ENCODE measurements at regions not wholly inside any gene's neighbourhood (a gene's known extent, or its start where the extent isn't known, plus 50 kb on each side); places are given as distances from the start of the nearest gene placed in this dataset.

DNA sequence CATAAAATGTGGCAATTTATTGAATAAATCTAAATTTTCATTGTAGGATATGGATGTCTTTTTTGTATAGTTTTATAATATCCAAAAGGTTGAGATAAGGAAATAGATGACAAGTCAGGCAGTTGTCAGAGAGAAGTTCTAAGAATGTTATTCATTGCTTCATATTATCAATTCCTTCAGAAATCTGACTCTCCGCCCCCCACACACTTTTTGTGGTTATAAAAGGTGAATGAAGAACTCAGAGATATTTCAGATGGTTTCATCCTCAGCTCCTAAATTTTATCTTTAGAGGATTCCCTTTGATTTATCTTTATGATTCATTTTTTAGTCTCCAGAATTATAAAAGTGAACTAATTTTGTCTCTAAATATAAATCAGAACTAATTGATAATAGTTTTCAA lies 136.1 kb upstream of the NOX3 start:
- no peak overlapping the region for H3K4me3 ChIP-seq (ENCODE audit: low read depth, low read length)
- no peak for TF ChIP-seq CTCF (IDR thresholded peaks at IDR 0.05; ENCODE audit: borderline replicate concordance, insufficient read depth, low read depth, low read length)

- no peak overlapping the region for H3K4me3 ChIP-seq (ENCODE audit: low read depth, low read length)
Measured at GRCh38 chr6:155589190-155589589, 133.6 kb upstream of the NOX3 start.

GRCh38 chr6:155587817-155588216 lies 132.2 kb upstream of the NOX3 start:
- TF ChIP-seq CTCF (IDR thresholded peaks at IDR 0.05; ENCODE audit: borderline replicate concordance, insufficient read depth, low read depth, low read length): no peak
- no peak overlapping the region for H3K4me3 ChIP-seq (ENCODE audit: low read depth, low read length)

More at GRCh38 chr6:155589190-155589589, 133.6 kb upstream of the NOX3 start:
- no peak for TF ChIP-seq CTCF (IDR thresholded peaks at IDR 0.05; ENCODE audit: borderline replicate concordance, insufficient read depth, low read depth, low read length)

DNA sequence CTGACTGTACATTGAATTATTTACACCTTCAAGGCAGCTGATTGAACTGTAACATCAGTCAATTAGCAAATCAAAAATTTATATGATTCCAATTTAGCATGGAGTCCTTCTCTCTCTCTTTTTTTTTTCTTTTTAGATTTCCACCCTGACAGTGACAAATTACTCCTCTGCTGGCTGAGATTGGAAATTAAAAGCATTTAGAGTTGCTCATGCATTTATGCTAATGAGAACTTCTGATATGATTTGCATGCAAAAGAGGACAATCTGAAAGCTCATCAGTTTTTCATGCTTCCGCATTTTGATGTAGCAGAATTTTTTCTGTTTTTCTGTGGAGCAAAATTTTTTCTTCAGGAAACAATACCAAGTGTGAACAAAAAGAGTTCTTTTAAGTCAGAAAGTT lies 130.5 kb upstream of the NOX3 start:
- no peak for TF ChIP-seq CTCF (IDR thresholded peaks at IDR 0.05; ENCODE audit: borderline replicate concordance, insufficient read depth, low read depth, low read length)
- H3K4me3 ChIP-seq (ENCODE audit: low read depth, low read length): no peak overlapping the region

- H3K4me3 ChIP-seq (ENCODE audit: low read depth, low read length): no peak overlapping the region
- TF ChIP-seq CTCF (IDR thresholded peaks at IDR 0.05; ENCODE audit: borderline replicate concordance, insufficient read depth, low read depth, low read length): no peak
Measured at GRCh38 chr6:155584006-155584405, 128.4 kb upstream of the NOX3 start.

DNA sequence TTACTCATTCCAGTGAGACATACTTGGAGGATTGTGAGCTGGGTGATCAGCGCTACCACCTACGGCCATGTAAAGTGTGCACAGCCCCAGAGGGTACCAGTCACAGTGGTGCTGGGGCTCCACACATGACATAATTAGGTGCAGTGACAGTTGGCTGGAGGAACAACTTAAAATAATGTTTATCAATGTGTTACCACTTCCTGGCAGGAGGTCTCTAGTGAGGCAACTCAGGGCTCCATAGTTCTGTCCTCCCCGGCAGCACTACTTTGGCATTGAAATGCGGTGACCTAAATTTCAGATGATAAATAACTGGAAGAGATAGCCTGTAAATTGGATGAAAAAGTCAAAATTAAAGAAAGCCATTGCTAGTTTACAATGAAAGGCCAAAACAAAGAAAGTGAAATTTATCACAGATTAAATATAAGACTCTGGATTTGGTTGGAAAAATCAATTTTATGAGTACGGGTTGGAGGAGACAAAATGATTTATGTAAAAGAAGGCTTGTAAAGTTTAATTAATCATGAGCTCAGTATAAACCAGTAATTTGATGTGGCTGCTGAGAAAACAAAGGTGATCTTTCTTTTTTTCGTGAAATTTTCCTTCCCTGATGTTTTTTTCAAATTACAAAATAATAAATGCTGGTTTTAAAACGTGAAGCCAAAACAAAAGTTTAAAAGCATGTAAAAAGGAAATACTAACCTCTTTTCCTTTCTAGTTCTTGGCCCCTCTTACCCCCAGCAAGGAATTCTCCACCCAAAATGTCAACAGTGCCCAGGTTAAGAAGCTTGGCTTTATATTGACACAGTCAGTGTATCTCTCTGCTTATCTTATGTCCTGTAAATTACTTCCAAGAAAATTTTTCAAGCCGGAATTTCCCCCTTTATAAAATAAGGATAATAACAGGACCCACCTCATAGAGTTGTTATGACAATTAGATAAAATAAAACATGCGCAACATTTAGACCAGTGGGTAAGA lies 126.7 kb upstream of the NOX3 start:
- no peak for TF ChIP-seq CTCF (IDR thresholded peaks at IDR 0.05; ENCODE audit: borderline replicate concordance, insufficient read depth, low read depth, low read length)
- no peak overlapping the region for H3K4me3 ChIP-seq (ENCODE audit: low read depth, low read length)

GRCh38 chr6:155580904-155581303 lies 125.3 kb upstream of the NOX3 start:
- no peak overlapping the region for H3K4me3 ChIP-seq (ENCODE audit: low read depth, low read length)
- no peak for TF ChIP-seq CTCF (IDR thresholded peaks at IDR 0.05; ENCODE audit: borderline replicate concordance, insufficient read depth, low read depth, low read length)
